HepG2 (cell line): ENCODE measurements at regions not wholly inside any gene's neighbourhood (a gene's known extent, or its start where the extent isn't known, plus 50 kb on each side); places are given as distances from the start of the nearest gene placed in this dataset.

ENCODE experiments used
- ATAC-seq: fragments of 200-7000 bp; cut with Tn5 transposase; 3 replicates; pipeline ENCODE4 v1.9.1; 2020; ENCODE audit warnings: mild to moderate bottlenecking, moderate library complexity
- BruUV-seq: library from RNA; stranded (reverse); fragments of 400-500 nt; replicated peaks from 2 replicates; lab custom pipeline; 2021; lab: Mats Ljungman, UMichigan
- CTCF ChIA-PET: fragments of 300-600 bp; formaldehyde crosslinking; extraction: SDS; loops from one replicate; lab custom pipeline; 2021; ENCODE audit warnings: low total read pairs, inconsistent platforms, low intra/inter-chr PET ratio; lab: Yijun Ruan, JAX
- POLR2A ChIA-PET: fragments of 350-600 bp; sonication (Branson Sonifier 250); formaldehyde crosslinking; loops from one replicate; lab custom pipeline; 2020; ENCODE audit warnings: antibody characterized with exemption, inconsistent platforms; lab: Yijun Ruan, JAX
- DNase-seq: peaks from one replicate; pipeline ENCODE4 v3.0.0-alpha.2; 2015; ENCODE audit warnings: low spot score
- FAIRE-seq: peaks from 3 replicates; lab custom pipeline; 2011; peaks lifted over from hg19 to GRCh38; lab: Jason Lieb, UNC
- H2AFZ ChIP-seq: one replicate; pipeline ENCODE4 v1.6.1; 2011; ENCODE audit warnings: low read length, inconsistent platforms
- H3K27ac ChIP-seq: fragments of 300-600 bp; 3 replicates; pipeline ENCODE4 v1.8.0; 2011; ENCODE audit warnings: mixed run types, mild to moderate bottlenecking, mixed read lengths, low read length, inconsistent platforms; ENCODE audit not compliant: insufficient read depth; ENCODE audit errors: extremely low read length
- H3K27me3 ChIP-seq, 2 experiments: fragments of 200-600 bp in 1 of 2; 2 replicates in 1 of 2; 3 replicates in 1 of 2; pipeline versions ENCODE4 v1.6.0 to v1.8.0; 2011; ENCODE audit warnings: low read length in 2 of 2, mild to moderate bottlenecking in 2 of 2, moderate library complexity in 2 of 2, inconsistent platforms in 1 of 2; ENCODE audit not compliant: insufficient read depth in 2 of 2, control insufficient read depth in 1 of 2
- H3K36me3 ChIP-seq, 2 experiments: fragments of 200-600 bp in 1 of 2; replicated peaks in 1 of 2; 2 replicates in 1 of 2; 3 replicates in 1 of 2; pipeline versions ENCODE4 v1.5.1 to v1.8.0; 2011; ENCODE audit warnings: low read length in 2 of 2, inconsistent platforms in 1 of 2; ENCODE audit not compliant: insufficient read depth in 2 of 2, control insufficient read depth in 1 of 2
- H3K4me1 ChIP-seq: 2 replicates; pipeline ENCODE4 v1.5.1; 2012; ENCODE audit warnings: low read length, inconsistent platforms; ENCODE audit not compliant: insufficient read depth
- H3K4me2 ChIP-seq: 2 replicates; pipeline ENCODE4 v1.6.0; 2011; ENCODE audit warnings: low read depth, low read length, inconsistent platforms
- H3K4me3 ChIP-seq, 3 experiments: fragments of 200-600 bp in 1 of 3; sonication (generic), shearing (Covaris generic) in 1 of 3; replicated peaks in 1 of 3; 2 replicates each; pipeline ENCODE4 v1.5.1; 2011 to 2016; ENCODE audit warnings: low read length in 3 of 3, inconsistent platforms in 2 of 3, low read depth in 2 of 3, mild to moderate bottlenecking in 2 of 3, control low read depth in 1 of 3, mixed read lengths in 1 of 3; ENCODE audit not compliant: insufficient read depth in 1 of 3
- H3K79me2 ChIP-seq: one replicate; pipeline ENCODE4 v1.6.1; 2011; ENCODE audit warnings: low read length, inconsistent platforms; ENCODE audit not compliant: insufficient read depth
- H3K9ac ChIP-seq: 2 replicates; pipeline ENCODE4 v1.6.0; 2011; ENCODE audit warnings: mild to moderate bottlenecking, low read depth, low read length, inconsistent platforms; ENCODE audit not compliant: insufficient read depth
- H3K9me3 ChIP-seq: 2 replicates; pipeline ENCODE4 v1.5.1; 2012; ENCODE audit warnings: mild to moderate bottlenecking, low read length
- H4K20me1 ChIP-seq: 2 replicates; pipeline ENCODE4 v1.6.0; 2011; ENCODE audit warnings: inconsistent platforms, mild to moderate bottlenecking, low read length, moderate library complexity; ENCODE audit not compliant: insufficient read depth
- ATRX ChIP-seq: sonication (generic); formaldehyde crosslinking; IDR thresholded peaks from 2 replicates; pipeline ENCODE4 v1.4.0; 2020; ENCODE audit warnings: missing genetic modification reagents, borderline replicate concordance
- BHLHE40 ChIP-seq: IDR thresholded peaks from 2 replicates; pipeline ENCODE4 v1.6.1; 2011; ENCODE audit warnings: low read length, improper control_type of control experiment
- RBM22 ChIP-seq: fragments of 200-400 bp; formaldehyde crosslinking; optimal IDR thresholded peaks from 2 replicates; pipeline ENCODE3; 2017; ENCODE audit warnings: mild to moderate bottlenecking, low read length, moderate library complexity
- SKI ChIP-seq: fragments of 450-650 bp; IDR thresholded peaks from one replicate; pipeline ENCODE4 v1.6.1; 2018; ENCODE audit warnings: mild to moderate bottlenecking; ENCODE audit not compliant: partially characterized antibody
- ZNF101 ChIP-seq: sonication (generic); formaldehyde crosslinking; IDR thresholded peaks from 2 replicates; pipeline ENCODE4 v1.4.0; 2020; ENCODE audit warnings: mild to moderate bottlenecking, low read depth, missing genetic modification reagents, borderline replicate concordance
- ZNF263 ChIP-seq: sonication (generic); formaldehyde crosslinking; IDR thresholded peaks from 2 replicates; pipeline ENCODE4 v1.4.0; 2020; ENCODE audit warnings: missing genetic modification reagents
- ZNF724P ChIP-seq: sonication (generic); formaldehyde crosslinking; IDR thresholded peaks from 2 replicates; pipeline ENCODE4 v1.8.0; 2022; ENCODE audit warnings: missing genetic modification reagents, borderline replicate concordance
- ZNF839 ChIP-seq: sonication (generic); formaldehyde crosslinking; IDR thresholded peaks from 2 replicates; pipeline ENCODE4 v1.4.0; 2020; ENCODE audit warnings: missing genetic modification reagents, mild to moderate bottlenecking, borderline replicate concordance
- WGBS: methylation state at CpG from one replicate; pipeline ENCODE4 v1.1.6; 2017; ENCODE audit warnings: low lambda C conversion rate; 5-methylcytosine and 5-hydroxymethylcytosine counted together
- in situ Hi-C: cut with HindIII; loops from 2 replicates; pipeline ENCODE4 v1.10.0; 2017; ENCODE audit warnings: low pct_unique_long_range_greater_than_20kb; ENCODE audit not compliant: extremely low pct_ligation_motif_present
- intact Hi-C: fragments of 100-400 bp; cut with micrococcal nuclease; formaldehyde crosslinking; loops from one replicate; pipeline ENCODE4 v1.10.0; 2022; ENCODE audit not compliant: unreplicated experiment
- TF ChIP-seq, protein P1 (sequence below): sonication (generic); formaldehyde crosslinking; IDR thresholded peaks from 2 replicates; pipeline ENCODE4 v1.5.0; 2020; ENCODE audit warnings: mild to moderate bottlenecking, missing genetic modification reagents, moderate library complexity

DNA sequence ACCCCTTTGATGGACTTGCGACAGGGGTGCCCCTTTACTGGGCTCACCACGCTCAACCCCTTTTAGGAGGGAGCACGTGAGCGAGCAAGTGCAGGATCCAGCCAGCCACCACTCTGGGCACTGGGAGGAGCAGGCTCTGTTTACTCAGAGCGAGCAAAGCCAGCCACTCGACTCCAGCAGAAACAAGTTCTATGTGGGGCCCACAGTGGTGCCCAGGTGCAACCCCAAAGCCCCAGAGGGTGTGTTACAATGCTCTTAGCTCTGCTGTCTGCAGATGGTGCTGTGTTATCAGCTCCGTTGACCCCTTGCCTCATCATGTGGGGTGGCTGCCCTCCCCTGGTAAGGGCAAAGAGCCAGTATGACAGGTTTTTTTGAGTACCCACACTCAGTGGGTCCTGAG lies 120.3 kb upstream of the SUCLG2 start:
- BruUV-seq, result no TSS peak
- no peaks in the 10 kb centered on the region for H3K79me2 ChIP-seq
- no peaks in the 10 kb centered on the region for H3K36me3 ChIP-seq
- ChIA-PET POLR2A (no interaction called here), CTCF (no interaction called here)
- H3K4me3 ChIP-seq, result no peak overlapping the region
- no peak overlapping the region for H3K27ac ChIP-seq
- intact Hi-C loops, result no loop called here
- 38% methylated on average over 2 of the region's 7 CpGs for WGBS
- no peaks in the 10 kb centered on the region for H3K9me3 ChIP-seq
- peak overlapping the region; percentile 47; the same call in 1 of the 2 replicates for H3K4me2 ChIP-seq
- no peaks in the 10 kb centered on the region for H3K27me3 ChIP-seq
- in situ Hi-C loops, result loop anchor here (25.0 kb wide), 2 partner anchors 187 to 662 kb away; no protein-coding TSS in a partner anchor
- peak; percentile 64 for ATAC-seq
- TF ChIP-seq, protein P1, sequence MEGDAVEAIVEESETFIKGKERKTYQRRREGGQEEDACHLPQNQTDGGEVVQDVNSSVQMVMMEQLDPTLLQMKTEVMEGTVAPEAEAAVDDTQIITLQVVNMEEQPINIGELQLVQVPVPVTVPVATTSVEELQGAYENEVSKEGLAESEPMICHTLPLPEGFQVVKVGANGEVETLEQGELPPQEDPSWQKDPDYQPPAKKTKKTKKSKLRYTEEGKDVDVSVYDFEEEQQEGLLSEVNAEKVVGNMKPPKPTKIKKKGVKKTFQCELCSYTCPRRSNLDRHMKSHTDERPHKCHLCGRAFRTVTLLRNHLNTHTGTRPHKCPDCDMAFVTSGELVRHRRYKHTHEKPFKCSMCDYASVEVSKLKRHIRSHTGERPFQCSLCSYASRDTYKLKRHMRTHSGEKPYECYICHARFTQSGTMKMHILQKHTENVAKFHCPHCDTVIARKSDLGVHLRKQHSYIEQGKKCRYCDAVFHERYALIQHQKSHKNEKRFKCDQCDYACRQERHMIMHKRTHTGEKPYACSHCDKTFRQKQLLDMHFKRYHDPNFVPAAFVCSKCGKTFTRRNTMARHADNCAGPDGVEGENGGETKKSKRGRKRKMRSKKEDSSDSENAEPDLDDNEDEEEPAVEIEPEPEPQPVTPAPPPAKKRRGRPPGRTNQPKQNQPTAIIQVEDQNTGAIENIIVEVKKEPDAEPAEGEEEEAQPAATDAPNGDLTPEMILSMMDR (CRISPR knock-in tag), result peak; percentile 32
- TF ChIP-seq RBM22, result no peak
- no peak for TF ChIP-seq ZNF101 (CRISPR knock-in tag)
- peak; percentile 81 for TF ChIP-seq ZNF263
- no peak for TF ChIP-seq ZNF839
- no peak for TF ChIP-seq ATRX (CRISPR knock-in tag)
- 0 out of 2 replicates have a peak, but pooled peaks have one; percentile 18 for TF ChIP-seq BHLHE40
- no peak for TF ChIP-seq SKI
- no peak for TF ChIP-seq ZNF724P (CRISPR knock-in tag)
- TF ChIP-seq, all 625 proteins: peak for 3
- no peaks in the 10 kb centered on the region for H3K4me1 ChIP-seq
- H3K9ac ChIP-seq, result no peak overlapping the region
- DNase-seq, result no peak
- no peak overlapping the region for H2AFZ ChIP-seq
- FAIRE-seq, result no peak
- no peaks in the 10 kb centered on the region for H4K20me1 ChIP-seq
